ENCODE measurements at regions not wholly inside any gene's neighbourhood (a gene's known extent, or its start where the extent isn't known, plus 50 kb on each side); places are given as distances from the start of the nearest gene placed in this dataset.

DNA sequence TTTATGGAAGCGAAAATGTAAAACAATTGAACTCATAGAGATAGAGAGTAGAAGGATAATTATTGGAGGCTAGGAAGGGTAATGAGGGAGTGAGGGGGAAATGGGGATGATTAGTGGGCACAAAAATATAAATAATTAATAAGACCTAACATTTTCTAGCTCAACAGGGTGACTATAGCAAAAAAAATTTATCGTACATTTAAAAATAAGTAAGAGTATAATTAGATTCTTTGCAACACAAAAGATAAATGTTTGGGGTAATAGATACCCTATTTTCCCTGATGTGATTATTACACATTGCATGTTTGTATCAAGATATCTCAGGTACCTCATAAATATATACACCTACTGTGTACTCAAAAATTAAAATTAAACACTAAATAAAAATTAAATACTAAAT is 1070.0 kb downstream of the LRFN5 start:
- H3K4me3 ChIP-seq (ENCODE audit: low read length), result no peak overlapping the region
- no peaks in the 10 kb centered on the region for H3K4me1 ChIP-seq (ENCODE audit: insufficient read depth, low read length)
- no peaks in the 10 kb centered on the region for H3K36me3 ChIP-seq (ENCODE audit: insufficient read depth, low read length)

DNA sequence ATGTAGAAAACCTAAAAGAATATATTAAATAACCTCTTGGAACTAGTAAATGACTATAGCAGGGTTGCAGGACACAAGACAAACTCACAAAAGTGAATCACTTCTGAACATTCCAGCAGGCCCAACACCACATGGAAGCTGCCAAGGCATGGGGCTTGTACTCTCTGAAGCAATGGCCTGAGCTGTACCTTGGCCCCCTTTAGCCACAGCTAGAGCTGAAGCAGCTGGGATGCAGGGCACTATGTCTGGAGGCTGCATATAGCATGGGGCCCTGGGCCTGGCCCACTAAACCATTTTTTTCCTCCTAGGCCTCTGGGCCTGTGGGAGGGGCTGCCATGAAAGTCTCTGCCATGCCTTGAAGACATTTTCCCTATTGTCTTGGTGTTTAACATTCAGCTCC is 1067.3 kb downstream of the LRFN5 start:
- Histone ChIP-seq H3K4me3 (ENCODE audit: low read length) (no peak overlapping the region), H3K36me3 (ENCODE audit: insufficient read depth, low read length) (no peaks in the 10 kb centered on the region), H3K9me3 (ENCODE audit: low read length) (no peaks in the 10 kb centered on the region), H3K4me1 (ENCODE audit: insufficient read depth, low read length) (no peaks in the 10 kb centered on the region), H3K27me3 (ENCODE audit: insufficient read depth, low read length) (no peaks in the 10 kb centered on the region), H2AFZ (ENCODE audit: low read depth, low read length) (no peak overlapping the region)

More for the DNA sequence above, 1070.0 kb downstream of the LRFN5 start:
- no peak overlapping the region for H2AFZ ChIP-seq (ENCODE audit: low read depth, low read length)
- no peaks in the 10 kb centered on the region for H3K9me3 ChIP-seq (ENCODE audit: low read length)
- no peaks in the 10 kb centered on the region for H3K27me3 ChIP-seq (ENCODE audit: insufficient read depth, low read length)

GRCh38 chr14:42671636-42672035 is 1065.0 kb downstream of the LRFN5 start:
- Histone ChIP-seq H3K36me3 (ENCODE audit: insufficient read depth, low read length) (no peaks in the 10 kb centered on the region), H3K27me3 (ENCODE audit: insufficient read depth, low read length) (no peaks in the 10 kb centered on the region), H3K4me3 (ENCODE audit: low read length) (no peak overlapping the region), H3K9me3 (ENCODE audit: low read length) (no peaks in the 10 kb centered on the region), H2AFZ (ENCODE audit: low read depth, low read length) (no peak overlapping the region), H3K4me1 (ENCODE audit: insufficient read depth, low read length) (no peaks in the 10 kb centered on the region)

GRCh38 chr14:42665083-42665482 is 1058.4 kb downstream of the LRFN5 start:
- Histone ChIP-seq H3K9me3 (ENCODE audit: low read length) (no peaks in the 10 kb centered on the region), H3K4me1 (ENCODE audit: insufficient read depth, low read length) (peaks cover 14% of the 10 kb centered on the region), H2AFZ (ENCODE audit: low read depth, low read length) (no peak overlapping the region), H3K36me3 (ENCODE audit: insufficient read depth, low read length) (no peaks in the 10 kb centered on the region), H3K4me3 (ENCODE audit: low read length) (no peak overlapping the region), H3K27me3 (ENCODE audit: insufficient read depth, low read length) (no peaks in the 10 kb centered on the region)

- no peaks in the 10 kb centered on the region for H3K36me3 ChIP-seq (ENCODE audit: insufficient read depth, low read length)
- peaks cover 14% of the 10 kb centered on the region for H3K4me1 ChIP-seq (ENCODE audit: insufficient read depth, low read length)
- H3K4me3 ChIP-seq (ENCODE audit: low read length), result no peak overlapping the region
- H2AFZ ChIP-seq (ENCODE audit: low read depth, low read length), result no peak overlapping the region
- no peaks in the 10 kb centered on the region for H3K9me3 ChIP-seq (ENCODE audit: low read length)
- H3K27me3 ChIP-seq (ENCODE audit: insufficient read depth, low read length), result no peaks in the 10 kb centered on the region
Measured at GRCh38 chr14:42664190-42664589, 1057.5 kb downstream of the LRFN5 start.

DNA sequence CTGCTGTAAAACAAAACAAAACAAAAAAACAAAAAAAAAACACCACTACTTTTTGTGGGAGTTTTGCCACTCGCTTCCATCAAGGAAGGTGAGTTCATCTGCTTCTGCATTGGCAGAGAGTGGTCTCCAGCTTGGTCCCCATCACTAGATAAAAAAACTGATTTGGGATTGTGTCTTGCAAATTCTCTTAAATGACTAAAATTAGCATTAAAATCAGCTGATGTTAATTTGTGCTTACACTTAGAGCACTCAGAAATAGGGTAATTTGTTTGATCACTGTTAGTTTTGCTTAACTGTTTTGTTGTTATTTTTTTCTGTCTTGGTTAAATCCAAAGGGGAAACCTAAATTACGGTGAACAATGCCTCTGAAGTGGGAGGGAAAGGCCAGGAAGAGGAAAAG is 1048.0 kb downstream of the LRFN5 start:
- Histone ChIP-seq H2AFZ (ENCODE audit: low read depth, low read length) (no peak overlapping the region), H3K4me1 (ENCODE audit: insufficient read depth, low read length) (no peaks in the 10 kb centered on the region), H3K4me3 (ENCODE audit: low read length) (no peak overlapping the region), H3K9me3 (ENCODE audit: low read length) (no peaks in the 10 kb centered on the region), H3K36me3 (ENCODE audit: insufficient read depth, low read length) (no peaks in the 10 kb centered on the region), H3K27me3 (ENCODE audit: insufficient read depth, low read length) (no peaks in the 10 kb centered on the region)

DNA sequence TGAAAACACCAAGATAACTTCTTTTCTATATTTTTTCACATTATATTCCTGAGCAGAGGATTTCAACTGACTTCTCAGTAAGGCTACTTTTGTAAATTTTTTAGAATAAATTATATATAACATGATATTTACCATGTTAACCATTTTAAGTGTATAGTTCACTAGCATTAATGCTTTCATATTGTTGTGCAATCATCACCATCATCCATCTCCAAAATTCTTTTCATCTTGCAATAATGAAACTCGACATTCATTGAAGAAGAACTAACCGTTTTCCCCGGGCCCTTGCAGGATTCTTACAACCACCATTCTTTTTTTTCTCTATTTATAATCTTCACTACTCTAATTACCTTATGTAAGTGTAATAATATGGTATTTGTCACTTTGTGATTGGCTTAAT is 1036.1 kb downstream of the LRFN5 start:
- no peaks in the 10 kb centered on the region for H3K9me3 ChIP-seq (ENCODE audit: low read length)
- H3K4me1 ChIP-seq (ENCODE audit: insufficient read depth, low read length), result no peaks in the 10 kb centered on the region
- H3K36me3 ChIP-seq (ENCODE audit: insufficient read depth, low read length), result no peaks in the 10 kb centered on the region
- no peak overlapping the region for H3K4me3 ChIP-seq (ENCODE audit: low read length)
- no peak overlapping the region for H2AFZ ChIP-seq (ENCODE audit: low read depth, low read length)
- H3K27me3 ChIP-seq (ENCODE audit: insufficient read depth, low read length), result no peaks in the 10 kb centered on the region

GRCh38 chr14:42633504-42634095 is 1026.9 kb downstream of the LRFN5 start:
- H3K9me3 ChIP-seq (ENCODE audit: low read length), result no peaks in the 10 kb centered on the region

DNA sequence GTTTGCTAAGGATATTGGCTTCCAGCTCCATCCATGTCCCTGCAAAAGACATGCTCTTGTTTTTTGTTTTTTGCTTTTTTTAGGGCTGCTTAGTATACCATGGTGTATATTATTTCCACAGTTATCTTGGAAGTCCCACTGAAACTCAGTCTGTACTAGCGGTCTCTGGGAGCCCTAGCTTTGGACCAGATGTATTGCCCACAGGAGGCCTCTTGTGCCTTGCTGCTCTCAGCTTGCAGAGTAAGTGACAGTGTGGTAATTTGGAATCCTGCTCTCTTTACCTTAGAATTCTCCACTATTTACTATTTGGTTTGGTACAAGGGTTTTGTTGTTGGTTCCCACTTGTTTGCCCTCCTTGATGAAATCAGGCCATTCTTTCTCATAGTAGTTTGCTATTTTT is 1022.9 kb downstream of the LRFN5 start:
- Histone ChIP-seq H3K36me3 (ENCODE audit: insufficient read depth, low read length) (no peaks in the 10 kb centered on the region), H3K4me3 (ENCODE audit: low read length) (no peak overlapping the region), H3K27me3 (ENCODE audit: insufficient read depth, low read length) (no peaks in the 10 kb centered on the region), H3K9me3 (ENCODE audit: low read length) (no peaks in the 10 kb centered on the region), H3K4me1 (ENCODE audit: insufficient read depth, low read length) (no peaks in the 10 kb centered on the region), H2AFZ (ENCODE audit: low read depth, low read length) (no peak overlapping the region)

More at GRCh38 chr14:42633504-42634095, 1026.9 kb downstream of the LRFN5 start:
- Histone ChIP-seq H3K4me3 (ENCODE audit: low read length) (no peak overlapping the region), H3K36me3 (ENCODE audit: insufficient read depth, low read length) (no peaks in the 10 kb centered on the region), H2AFZ (ENCODE audit: low read depth, low read length) (no peak overlapping the region), H3K4me1 (ENCODE audit: insufficient read depth, low read length) (no peaks in the 10 kb centered on the region), H3K27me3 (ENCODE audit: insufficient read depth, low read length) (no peaks in the 10 kb centered on the region)

GRCh38 chr14:42628602-42629001 is 1021.9 kb downstream of the LRFN5 start:
- no peaks in the 10 kb centered on the region for H3K27me3 ChIP-seq (ENCODE audit: insufficient read depth, low read length)
- H3K9me3 ChIP-seq (ENCODE audit: low read length), result no peaks in the 10 kb centered on the region
- no peak overlapping the region for H3K4me3 ChIP-seq (ENCODE audit: low read length)
- H3K36me3 ChIP-seq (ENCODE audit: insufficient read depth, low read length), result no peaks in the 10 kb centered on the region
- H2AFZ ChIP-seq (ENCODE audit: low read depth, low read length), result no peak overlapping the region
- H3K4me1 ChIP-seq (ENCODE audit: insufficient read depth, low read length), result no peaks in the 10 kb centered on the region

- Histone ChIP-seq H2AFZ (ENCODE audit: low read depth, low read length) (no peak overlapping the region), H3K4me1 (ENCODE audit: insufficient read depth, low read length) (no peaks in the 10 kb centered on the region), H3K27me3 (ENCODE audit: insufficient read depth, low read length) (no peaks in the 10 kb centered on the region), H3K9me3 (ENCODE audit: low read length) (no peaks in the 10 kb centered on the region), H3K36me3 (ENCODE audit: insufficient read depth, low read length) (no peaks in the 10 kb centered on the region), H3K4me3 (ENCODE audit: low read length) (no peak overlapping the region)
Measured at GRCh38 chr14:42626986-42627385, 1020.3 kb downstream of the LRFN5 start.

DNA sequence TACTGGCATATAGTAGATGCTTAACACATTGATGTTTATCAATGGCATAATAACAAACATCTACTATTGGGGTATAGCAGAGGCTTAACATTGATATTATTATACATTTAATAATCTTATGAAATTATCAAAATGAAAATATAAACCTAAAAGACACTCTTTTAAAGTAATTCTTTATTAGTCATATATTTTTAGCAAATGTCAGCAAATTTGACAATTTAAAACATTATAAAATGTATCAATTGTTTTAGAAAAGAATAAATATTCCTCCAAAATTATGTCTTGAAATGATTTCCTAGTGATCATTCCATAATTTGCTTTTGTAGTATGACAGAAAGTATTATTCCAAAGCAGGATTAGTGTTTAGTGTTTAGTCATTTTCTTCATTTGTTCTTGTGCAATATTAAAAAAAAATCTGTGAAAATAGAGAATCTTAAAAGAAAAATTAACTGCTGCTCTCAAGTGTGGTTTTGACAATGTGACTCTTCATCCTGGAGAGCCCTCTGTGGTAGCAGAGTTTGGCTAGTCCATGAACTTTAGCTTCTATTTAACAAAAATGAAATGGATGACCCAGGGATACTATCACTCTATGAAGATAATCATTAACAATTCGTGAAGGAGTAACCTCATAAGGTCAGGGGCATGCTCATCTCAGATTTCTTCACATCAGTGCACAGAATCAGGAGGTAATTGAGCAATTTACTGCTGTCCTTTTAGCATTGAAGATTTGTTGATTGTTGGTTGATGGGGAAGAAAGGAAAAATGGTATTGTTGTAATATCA is 1018.5 kb downstream of the LRFN5 start:
- Histone ChIP-seq H3K4me3 (ENCODE audit: low read length) (no peak overlapping the region), H2AFZ (ENCODE audit: low read depth, low read length) (no peak overlapping the region), H3K4me1 (ENCODE audit: insufficient read depth, low read length) (no peaks in the 10 kb centered on the region), H3K9me3 (ENCODE audit: low read length) (no peaks in the 10 kb centered on the region), H3K36me3 (ENCODE audit: insufficient read depth, low read length) (no peaks in the 10 kb centered on the region), H3K27me3 (ENCODE audit: insufficient read depth, low read length) (no peaks in the 10 kb centered on the region)

DNA sequence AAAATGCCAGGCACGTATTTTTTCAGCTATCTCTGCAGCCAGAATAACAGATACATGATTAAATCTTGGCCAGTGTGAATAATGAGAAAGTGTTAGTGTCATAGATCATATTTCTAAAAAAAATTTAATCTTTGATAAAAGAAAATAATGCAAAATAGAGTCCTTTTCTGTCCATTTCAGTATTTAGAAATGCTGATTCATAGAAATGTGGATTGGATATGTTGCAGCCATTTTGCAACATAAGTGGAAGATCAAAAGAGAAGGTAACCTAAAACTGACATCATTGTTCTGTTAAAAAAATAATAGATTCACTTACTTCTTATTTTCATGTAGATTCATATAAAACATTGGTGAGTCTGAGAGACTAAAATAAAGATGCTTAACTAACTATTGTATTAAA is 1010.3 kb downstream of the LRFN5 start:
- Histone ChIP-seq H3K4me3 (ENCODE audit: low read length) (no peak overlapping the region), H2AFZ (ENCODE audit: low read depth, low read length) (no peak overlapping the region), H3K9me3 (ENCODE audit: low read length) (no peaks in the 10 kb centered on the region), H3K27me3 (ENCODE audit: insufficient read depth, low read length) (no peaks in the 10 kb centered on the region), H3K36me3 (ENCODE audit: insufficient read depth, low read length) (no peaks in the 10 kb centered on the region), H3K4me1 (ENCODE audit: insufficient read depth, low read length) (no peaks in the 10 kb centered on the region)

DNA sequence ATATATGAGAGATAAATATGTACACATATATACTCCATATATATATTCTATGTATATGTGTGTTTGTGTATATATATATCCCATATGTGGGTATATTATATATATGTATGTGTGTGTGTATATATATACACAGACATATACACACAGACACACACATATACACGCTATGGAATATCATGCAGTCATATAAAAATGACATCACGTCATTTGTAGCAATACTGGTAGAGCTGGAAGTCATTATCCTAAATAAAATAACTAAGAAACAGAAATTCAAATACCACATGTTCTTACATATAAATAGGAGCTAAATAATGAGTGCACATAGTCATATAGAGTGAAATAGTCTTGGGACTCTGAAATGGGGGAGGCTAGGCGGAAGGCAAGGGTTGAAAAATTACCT is 1000.2 kb downstream of the LRFN5 start:
- H3K27me3 ChIP-seq (ENCODE audit: insufficient read depth, low read length), result no peaks in the 10 kb centered on the region
- no peak overlapping the region for H3K4me3 ChIP-seq (ENCODE audit: low read length)
- no peaks in the 10 kb centered on the region for H3K9me3 ChIP-seq (ENCODE audit: low read length)
- H2AFZ ChIP-seq (ENCODE audit: low read depth, low read length), result no peak overlapping the region
- no peaks in the 10 kb centered on the region for H3K4me1 ChIP-seq (ENCODE audit: insufficient read depth, low read length)
- H3K36me3 ChIP-seq (ENCODE audit: insufficient read depth, low read length), result no peaks in the 10 kb centered on the region

Data from neuron (in vitro differentiated cells).